ENCODE measurements at regions not wholly inside any gene's neighbourhood (a gene's known extent, or its start where the extent isn't known, plus 50 kb on each side); places are given as distances from the start of the nearest gene placed in this dataset.

DNA sequence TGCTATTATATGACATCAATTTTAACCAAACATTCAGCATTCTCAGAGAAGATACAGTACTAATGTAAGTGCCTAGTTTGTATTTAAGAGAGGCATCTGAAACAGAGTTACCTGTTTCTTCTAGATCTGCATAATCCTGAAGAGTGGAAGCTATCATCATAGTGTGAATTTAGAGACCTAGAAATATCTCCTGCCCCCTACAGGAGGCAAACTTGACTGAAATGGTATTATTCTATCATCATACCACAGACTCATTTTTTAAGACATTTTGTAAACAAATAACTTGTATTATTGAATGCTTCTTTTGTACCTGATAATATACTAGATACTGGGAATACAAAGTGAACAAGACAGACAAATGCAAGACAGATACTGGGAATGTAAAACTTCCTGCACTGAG lies 216.8 kb upstream of the RPS23 start:
- TF ChIP-seq, protein P1, sequence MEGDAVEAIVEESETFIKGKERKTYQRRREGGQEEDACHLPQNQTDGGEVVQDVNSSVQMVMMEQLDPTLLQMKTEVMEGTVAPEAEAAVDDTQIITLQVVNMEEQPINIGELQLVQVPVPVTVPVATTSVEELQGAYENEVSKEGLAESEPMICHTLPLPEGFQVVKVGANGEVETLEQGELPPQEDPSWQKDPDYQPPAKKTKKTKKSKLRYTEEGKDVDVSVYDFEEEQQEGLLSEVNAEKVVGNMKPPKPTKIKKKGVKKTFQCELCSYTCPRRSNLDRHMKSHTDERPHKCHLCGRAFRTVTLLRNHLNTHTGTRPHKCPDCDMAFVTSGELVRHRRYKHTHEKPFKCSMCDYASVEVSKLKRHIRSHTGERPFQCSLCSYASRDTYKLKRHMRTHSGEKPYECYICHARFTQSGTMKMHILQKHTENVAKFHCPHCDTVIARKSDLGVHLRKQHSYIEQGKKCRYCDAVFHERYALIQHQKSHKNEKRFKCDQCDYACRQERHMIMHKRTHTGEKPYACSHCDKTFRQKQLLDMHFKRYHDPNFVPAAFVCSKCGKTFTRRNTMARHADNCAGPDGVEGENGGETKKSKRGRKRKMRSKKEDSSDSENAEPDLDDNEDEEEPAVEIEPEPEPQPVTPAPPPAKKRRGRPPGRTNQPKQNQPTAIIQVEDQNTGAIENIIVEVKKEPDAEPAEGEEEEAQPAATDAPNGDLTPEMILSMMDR (IDR thresholded peaks at IDR 0.05), result peak in 5 of 12 donors; percentile 6 to 29 (median 24)
- no peak for TF ChIP-seq POLR2A (IDR thresholded peaks at IDR 0.05)
